GM12874 (cell line): ENCODE measurements at regions not wholly inside any gene's neighbourhood (a gene's known extent, or its start where the extent isn't known, plus 50 kb on each side); places are given as distances from the start of the nearest gene placed in this dataset.
A peak's percentile ranks its signal among the peaks of the same experiment; 100 is the strongest.

ENCODE experiments used
- TF ChIP-seq, protein P1 (sequence below): IDR thresholded peaks from 2 replicates; pipeline ENCODE4 v1.5.1; 2011; ENCODE audit warnings: low read depth, mild to moderate bottlenecking, control low read depth, low read length, moderate library complexity; ENCODE audit not compliant: insufficient read depth

DNA sequence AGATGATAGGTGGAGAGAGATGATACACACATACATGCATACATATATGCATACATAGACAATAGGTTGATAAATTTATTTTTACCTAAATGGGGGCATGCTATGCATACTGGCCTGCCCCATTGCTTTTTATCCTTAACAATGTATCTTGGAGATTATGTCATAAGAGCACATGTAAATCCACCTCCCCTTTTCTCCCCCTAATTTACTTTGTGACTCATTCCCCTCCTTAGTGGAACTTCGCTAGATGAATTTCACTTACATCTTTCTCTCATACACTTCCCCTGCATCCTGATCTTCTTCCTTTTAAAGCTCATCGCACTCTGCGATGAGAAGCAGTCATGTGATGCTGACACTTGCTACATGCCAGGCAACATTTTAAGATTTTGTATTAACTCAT, 223.6 kb downstream of the C1D start:
- TF ChIP-seq, protein P1, sequence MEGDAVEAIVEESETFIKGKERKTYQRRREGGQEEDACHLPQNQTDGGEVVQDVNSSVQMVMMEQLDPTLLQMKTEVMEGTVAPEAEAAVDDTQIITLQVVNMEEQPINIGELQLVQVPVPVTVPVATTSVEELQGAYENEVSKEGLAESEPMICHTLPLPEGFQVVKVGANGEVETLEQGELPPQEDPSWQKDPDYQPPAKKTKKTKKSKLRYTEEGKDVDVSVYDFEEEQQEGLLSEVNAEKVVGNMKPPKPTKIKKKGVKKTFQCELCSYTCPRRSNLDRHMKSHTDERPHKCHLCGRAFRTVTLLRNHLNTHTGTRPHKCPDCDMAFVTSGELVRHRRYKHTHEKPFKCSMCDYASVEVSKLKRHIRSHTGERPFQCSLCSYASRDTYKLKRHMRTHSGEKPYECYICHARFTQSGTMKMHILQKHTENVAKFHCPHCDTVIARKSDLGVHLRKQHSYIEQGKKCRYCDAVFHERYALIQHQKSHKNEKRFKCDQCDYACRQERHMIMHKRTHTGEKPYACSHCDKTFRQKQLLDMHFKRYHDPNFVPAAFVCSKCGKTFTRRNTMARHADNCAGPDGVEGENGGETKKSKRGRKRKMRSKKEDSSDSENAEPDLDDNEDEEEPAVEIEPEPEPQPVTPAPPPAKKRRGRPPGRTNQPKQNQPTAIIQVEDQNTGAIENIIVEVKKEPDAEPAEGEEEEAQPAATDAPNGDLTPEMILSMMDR, result no peak

DNA sequence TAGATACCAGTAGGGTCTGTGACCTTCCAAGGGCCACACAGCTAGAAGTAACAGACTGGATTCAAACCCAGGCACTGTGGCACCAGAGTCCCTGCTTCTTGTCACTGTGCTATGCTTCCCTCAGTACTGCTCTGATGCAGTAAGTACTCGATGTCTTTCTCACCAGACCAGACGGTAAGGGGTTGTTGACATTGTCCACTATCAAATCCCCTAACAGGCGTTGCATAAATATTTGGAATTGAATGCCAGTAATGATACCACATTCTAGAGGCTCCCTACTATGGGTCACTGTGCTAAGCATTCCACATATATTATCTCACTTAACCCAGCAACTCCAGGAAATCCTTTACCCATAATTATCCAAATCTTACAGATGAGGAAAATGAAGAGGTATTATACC, 223.1 kb downstream of the C1D start:
- TF ChIP-seq, protein P1, result no peak

- TF ChIP-seq, protein P1, result peak; percentile 61
These were observed 222.2 kb downstream of the C1D start for GRCh38 chr2:67840460-67841068.

DNA sequence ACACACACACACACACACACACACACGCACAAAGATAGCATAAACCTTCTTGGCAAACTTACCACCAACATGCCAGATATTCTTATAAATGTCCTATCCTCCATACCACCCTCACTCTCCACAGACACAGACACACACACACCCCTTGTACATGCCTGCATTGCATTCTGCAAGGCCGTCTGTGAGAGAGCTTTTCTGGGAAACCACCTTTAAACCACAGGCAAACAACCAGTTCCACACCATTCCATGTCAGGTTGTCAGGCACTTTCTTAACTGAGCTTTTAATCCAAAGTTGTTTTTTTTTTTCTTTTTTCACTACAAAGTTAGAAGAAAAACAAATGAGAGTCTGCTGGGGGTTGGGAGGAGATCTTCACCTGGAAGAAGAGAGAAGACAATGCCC, 221.1 kb downstream of the C1D start:
- TF ChIP-seq, protein P1, result no peak

- TF ChIP-seq, protein P1, result no peak
These were observed 220.3 kb downstream of the C1D start for GRCh38 chr2:67842375-67842959.

DNA sequence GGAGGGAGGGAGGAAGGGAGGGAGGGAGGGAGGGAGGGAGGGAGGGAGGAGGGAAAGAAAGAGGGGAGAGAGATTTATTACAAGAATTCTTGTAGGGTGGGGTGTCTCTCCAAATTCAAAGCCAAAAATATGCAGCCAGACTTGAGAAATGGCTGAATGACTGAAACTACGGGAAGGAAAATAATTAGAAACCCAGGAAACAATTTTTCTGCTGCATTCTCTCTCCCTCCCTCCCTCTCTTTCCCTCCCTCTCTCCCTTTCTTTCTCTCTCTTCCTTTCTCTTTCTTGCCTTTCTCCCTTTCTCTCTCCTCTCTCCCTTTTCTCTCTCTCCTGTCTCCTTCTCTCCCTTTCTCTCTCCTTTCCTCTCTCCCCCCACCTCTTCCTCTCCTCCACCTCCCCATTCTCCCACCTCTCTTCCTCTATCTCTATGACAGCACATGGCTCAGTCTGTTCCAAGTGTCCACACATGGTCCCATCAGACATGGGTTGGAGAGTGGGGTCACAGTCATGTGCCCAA, 218.7 kb downstream of the C1D start:
- TF ChIP-seq, protein P1, result no peak

DNA sequence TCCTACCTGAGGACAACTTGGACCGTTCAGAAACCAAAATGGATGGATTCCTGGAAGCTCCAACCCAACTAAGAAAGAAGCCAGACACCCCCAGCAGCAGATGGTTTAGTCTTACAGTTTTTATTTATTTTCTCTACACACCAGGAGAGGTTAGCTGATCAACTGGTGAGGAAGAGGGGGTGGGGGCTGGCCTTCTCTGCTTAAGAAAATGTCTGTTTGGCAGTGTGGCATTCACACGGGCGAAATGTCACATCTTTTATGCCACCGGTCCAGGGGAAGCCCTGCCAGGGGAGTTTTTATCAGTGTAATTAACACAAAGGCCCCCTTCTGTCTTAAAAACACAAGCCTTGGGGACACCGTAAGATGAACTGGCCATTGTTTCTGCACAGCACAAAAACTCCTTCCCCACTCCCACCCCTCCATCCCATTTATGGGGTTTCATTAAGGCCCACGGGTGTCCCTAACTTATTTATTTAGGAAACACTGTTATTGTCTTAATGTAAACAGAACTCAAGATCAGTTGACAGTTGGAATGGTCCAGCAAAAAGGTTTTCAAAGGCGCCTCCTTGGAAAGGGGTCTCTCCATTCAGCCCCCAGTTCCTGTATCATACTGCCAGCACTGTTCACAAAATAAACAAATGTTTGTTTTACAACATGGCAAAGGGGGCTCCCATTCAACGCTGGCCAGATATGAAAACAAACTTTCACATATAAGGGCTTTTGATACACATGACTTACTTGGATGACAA, 217.0 kb downstream of the C1D start:
- TF ChIP-seq, protein P1, result no peak
